ENCODE measurements at regions not wholly inside any gene's neighbourhood (a gene's known extent, or its start where the extent isn't known, plus 50 kb on each side); places are given as distances from the start of the nearest gene placed in this dataset.

DNA sequence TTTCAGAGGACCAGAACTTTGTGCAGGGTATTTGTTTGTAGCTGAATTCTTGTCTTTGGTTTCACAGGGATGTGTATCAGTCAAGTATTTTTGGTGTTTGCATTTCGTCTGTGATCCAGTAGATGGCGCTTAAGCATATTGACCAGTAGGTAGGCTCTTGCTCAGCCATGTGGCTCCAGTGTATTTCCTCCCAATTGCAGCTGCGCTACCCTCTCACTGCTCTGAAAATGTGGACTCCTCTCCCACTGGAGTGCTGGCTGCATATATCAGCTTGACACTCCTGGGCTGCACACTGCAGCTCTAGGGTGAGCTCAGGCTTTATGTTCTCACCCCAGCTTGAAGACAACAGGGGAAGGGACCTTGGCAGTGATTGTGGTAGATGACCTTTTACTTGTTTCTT is 1264.3 kb upstream of the ALCAM start:
- no peak overlapping the region for H3K27ac Mint-ChIP-seq (ENCODE audit: unreplicated experiment)
- no peaks in the 10 kb centered on the region for H3K9me3 Mint-ChIP-seq (ENCODE audit: unreplicated experiment)
- no peak for DNase-seq (ENCODE audit: extremely low spot score, unreplicated experiment)
- no peak overlapping the region for H3K4me3 Mint-ChIP-seq (ENCODE audit: unreplicated experiment)
- H3K36me3 Mint-ChIP-seq (ENCODE audit: unreplicated experiment) = no peaks in the 10 kb centered on the region
- H3K4me1 Mint-ChIP-seq (ENCODE audit: unreplicated experiment) = peaks cover 11% of the 10 kb centered on the region
- TF ChIP-seq, protein P1, sequence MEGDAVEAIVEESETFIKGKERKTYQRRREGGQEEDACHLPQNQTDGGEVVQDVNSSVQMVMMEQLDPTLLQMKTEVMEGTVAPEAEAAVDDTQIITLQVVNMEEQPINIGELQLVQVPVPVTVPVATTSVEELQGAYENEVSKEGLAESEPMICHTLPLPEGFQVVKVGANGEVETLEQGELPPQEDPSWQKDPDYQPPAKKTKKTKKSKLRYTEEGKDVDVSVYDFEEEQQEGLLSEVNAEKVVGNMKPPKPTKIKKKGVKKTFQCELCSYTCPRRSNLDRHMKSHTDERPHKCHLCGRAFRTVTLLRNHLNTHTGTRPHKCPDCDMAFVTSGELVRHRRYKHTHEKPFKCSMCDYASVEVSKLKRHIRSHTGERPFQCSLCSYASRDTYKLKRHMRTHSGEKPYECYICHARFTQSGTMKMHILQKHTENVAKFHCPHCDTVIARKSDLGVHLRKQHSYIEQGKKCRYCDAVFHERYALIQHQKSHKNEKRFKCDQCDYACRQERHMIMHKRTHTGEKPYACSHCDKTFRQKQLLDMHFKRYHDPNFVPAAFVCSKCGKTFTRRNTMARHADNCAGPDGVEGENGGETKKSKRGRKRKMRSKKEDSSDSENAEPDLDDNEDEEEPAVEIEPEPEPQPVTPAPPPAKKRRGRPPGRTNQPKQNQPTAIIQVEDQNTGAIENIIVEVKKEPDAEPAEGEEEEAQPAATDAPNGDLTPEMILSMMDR (IDR thresholded peaks at IDR 0.05) = peak; percentile 79
- no peaks in the 10 kb centered on the region for H3K27me3 Mint-ChIP-seq (ENCODE audit: unreplicated experiment)

DNA sequence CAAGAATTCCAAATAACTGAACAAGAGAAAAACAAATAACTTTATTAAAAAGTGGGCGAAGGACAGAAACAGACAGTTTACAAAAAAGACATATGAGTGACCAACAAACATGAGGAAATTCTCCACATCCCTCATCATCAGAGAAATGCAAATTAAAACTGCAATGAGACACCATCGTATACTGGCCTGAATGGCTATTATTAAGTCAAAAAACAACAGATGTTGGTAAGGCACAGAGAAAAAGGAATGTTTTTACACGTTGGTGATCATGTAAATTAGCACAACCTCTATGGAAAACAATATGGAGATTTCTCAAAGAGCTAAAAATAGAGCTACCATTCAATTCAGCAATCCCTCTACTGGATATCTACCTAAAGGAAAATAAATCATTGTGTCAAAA is 1260.4 kb upstream of the ALCAM start:
- Mint-ChIP-seq H3K4me1 (ENCODE audit: unreplicated experiment) (peaks cover 11% of the 10 kb centered on the region), H3K27me3 (ENCODE audit: unreplicated experiment) (no peaks in the 10 kb centered on the region), H3K4me3 (ENCODE audit: unreplicated experiment) (no peak overlapping the region), H3K36me3 (ENCODE audit: unreplicated experiment) (no peaks in the 10 kb centered on the region), H3K27ac (ENCODE audit: unreplicated experiment) (no peak overlapping the region), H3K9me3 (ENCODE audit: unreplicated experiment) (no peaks in the 10 kb centered on the region)
- TF ChIP-seq, protein P1 (IDR thresholded peaks at IDR 0.05) = no peak
- DNase-seq (ENCODE audit: extremely low spot score, unreplicated experiment) = no peak

DNA sequence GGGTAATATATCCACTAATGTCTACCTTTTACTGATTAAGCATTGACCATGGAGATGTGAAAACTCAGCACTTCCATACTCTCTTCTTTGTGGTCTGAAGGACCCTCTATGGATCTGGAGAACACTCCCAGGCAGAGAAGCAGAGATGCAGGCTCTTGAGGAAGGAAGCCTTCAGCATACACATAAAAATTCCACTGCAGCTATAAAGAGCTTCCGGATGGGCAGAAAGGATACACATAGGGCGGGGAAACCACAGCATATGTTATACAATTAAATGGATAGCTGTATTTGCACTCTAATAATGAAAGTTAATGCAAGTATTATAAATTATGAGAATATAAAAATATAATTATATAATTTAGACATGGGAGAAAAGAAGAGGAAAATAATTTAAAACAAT is 1258.2 kb upstream of the ALCAM start:
- no peaks in the 10 kb centered on the region for H3K9me3 Mint-ChIP-seq (ENCODE audit: unreplicated experiment)
- H3K4me3 Mint-ChIP-seq (ENCODE audit: unreplicated experiment) = no peak overlapping the region
- no peaks in the 10 kb centered on the region for H3K4me1 Mint-ChIP-seq (ENCODE audit: unreplicated experiment)
- no peak overlapping the region for H3K27ac Mint-ChIP-seq (ENCODE audit: unreplicated experiment)
- no peaks in the 10 kb centered on the region for H3K27me3 Mint-ChIP-seq (ENCODE audit: unreplicated experiment)
- TF ChIP-seq, protein P1 (IDR thresholded peaks at IDR 0.05) = no peak
- no peaks in the 10 kb centered on the region for H3K36me3 Mint-ChIP-seq (ENCODE audit: unreplicated experiment)
- DNase-seq (ENCODE audit: extremely low spot score, unreplicated experiment) = no peak

DNA sequence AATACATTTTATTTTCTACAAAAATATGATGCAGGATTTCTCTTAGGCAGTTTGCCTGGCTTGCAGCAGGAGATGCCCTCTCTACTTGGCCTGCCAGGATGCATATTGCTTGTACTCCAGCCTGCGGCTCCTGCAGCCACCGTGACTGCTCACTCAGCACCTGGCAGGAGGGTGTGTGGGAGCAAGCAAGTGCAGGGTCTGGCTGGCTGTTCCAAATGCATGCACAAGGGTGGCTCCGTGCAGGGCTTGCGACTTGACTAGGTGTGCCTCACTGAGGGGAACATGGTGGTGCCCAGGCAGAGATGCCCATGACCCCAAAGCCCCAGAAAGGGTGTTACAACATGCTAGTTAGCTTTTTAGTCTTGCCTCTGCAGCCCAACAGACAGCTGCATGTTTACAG is 1240.2 kb upstream of the ALCAM start:
- Mint-ChIP-seq H3K4me1 (ENCODE audit: unreplicated experiment) (peaks cover 3% of the 10 kb centered on the region), H3K9me3 (ENCODE audit: unreplicated experiment) (peaks cover 20% of the 10 kb centered on the region), H3K4me3 (ENCODE audit: unreplicated experiment) (no peak overlapping the region), H3K36me3 (ENCODE audit: unreplicated experiment) (no peaks in the 10 kb centered on the region), H3K27me3 (ENCODE audit: unreplicated experiment) (no peaks in the 10 kb centered on the region), H3K27ac (ENCODE audit: unreplicated experiment) (no peak overlapping the region)
- TF ChIP-seq, protein P1 (IDR thresholded peaks at IDR 0.05) = no peak
- DNase-seq (ENCODE audit: extremely low spot score, unreplicated experiment) = no peak

DNA sequence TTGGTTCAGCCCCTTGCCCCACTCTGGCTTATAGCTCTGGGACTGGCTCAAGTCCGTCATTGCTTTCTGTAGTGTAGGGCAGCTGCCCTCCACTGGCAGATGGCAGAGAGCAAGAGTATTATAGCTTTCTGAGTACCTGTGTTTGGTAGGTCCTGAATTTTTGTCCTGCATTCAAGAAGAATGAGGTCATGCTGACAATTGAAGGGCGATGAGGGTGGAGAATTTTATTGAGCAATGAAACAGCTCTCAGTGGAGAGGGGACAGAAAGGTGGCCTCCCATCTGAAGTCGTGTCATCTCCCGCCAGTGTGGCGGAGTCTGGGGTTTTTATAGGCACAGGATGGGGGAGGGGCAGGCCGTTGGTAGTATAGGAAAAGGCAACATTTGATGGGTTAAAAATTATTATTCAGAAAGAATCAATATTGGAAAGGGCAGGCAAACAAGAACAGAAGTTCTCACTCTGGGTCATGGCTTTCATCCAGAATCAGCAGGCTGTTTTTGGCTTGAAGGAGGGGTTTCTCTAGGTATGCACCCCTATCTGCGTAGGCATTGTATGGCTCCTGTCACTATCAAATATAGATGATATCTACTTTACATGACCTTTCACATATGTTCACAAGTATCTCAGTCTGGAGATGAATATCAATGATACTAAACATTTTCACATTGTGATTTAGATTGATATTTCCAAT is 1239.7 kb upstream of the ALCAM start:
- Mint-ChIP-seq H3K36me3 (ENCODE audit: unreplicated experiment) (no peaks in the 10 kb centered on the region), H3K9me3 (ENCODE audit: unreplicated experiment) (peaks cover 20% of the 10 kb centered on the region), H3K4me1 (ENCODE audit: unreplicated experiment) (peaks cover 3% of the 10 kb centered on the region), H3K27ac (ENCODE audit: unreplicated experiment) (no peak overlapping the region), H3K27me3 (ENCODE audit: unreplicated experiment) (no peaks in the 10 kb centered on the region), H3K4me3 (ENCODE audit: unreplicated experiment) (no peak overlapping the region)
- TF ChIP-seq, protein P1 (IDR thresholded peaks at IDR 0.05) = no peak
- DNase-seq (ENCODE audit: extremely low spot score, unreplicated experiment) = no peak
